Effector memory CD8-positive, alpha-beta T cell (primary cell): ENCODE measurements at regions not wholly inside any gene's neighbourhood (a gene's known extent, or its start where the extent isn't known, plus 50 kb on each side); places are given as distances from the start of the nearest gene placed in this dataset.

Experiments
- ATAC-seq: fragments of 150-1000 bp; cut with Tn5 transposase; replicated peaks from 2 replicates; pipeline ENCODE4 v1.10.0; 2021; ENCODE audit warnings: mild to moderate bottlenecking, moderate library complexity
- DNase-seq, 3 experiments: peaks; one replicate each; pipeline ENCODE4 v3.0.0; 2021
- H3K27ac Mint-ChIP-seq, 2 donors: one replicate each; pipeline ENCODE4 v1.8.0; 2022; ENCODE audit warnings: mild to moderate bottlenecking in 2 of 2, mixed read lengths in 2 of 2, moderate library complexity in 2 of 2
- H3K27me3 Mint-ChIP-seq, 2 donors: one replicate each; pipeline ENCODE4 v1.8.0; 2022; ENCODE audit warnings: mixed read lengths in 2 of 2
- H3K36me3 Mint-ChIP-seq: one replicate; pipeline ENCODE4 v1.8.0; 2022; ENCODE audit warnings: mild to moderate bottlenecking, moderate library complexity, mixed read lengths; ENCODE audit not compliant: insufficient read depth
- H3K4me1 Mint-ChIP-seq, 2 donors: one replicate each; pipeline ENCODE4 v1.8.0; 2022; ENCODE audit warnings: low read depth in 2 of 2, mixed read lengths in 2 of 2
- H3K4me3 Mint-ChIP-seq, 2 donors: one replicate each; pipeline ENCODE4 v1.8.0; 2022; ENCODE audit warnings: mild to moderate bottlenecking in 2 of 2, mixed read lengths in 2 of 2, moderate library complexity in 2 of 2
- H3K9me3 Mint-ChIP-seq, 2 donors: one replicate each; pipeline ENCODE4 v1.8.0; 2022; ENCODE audit warnings: mixed read lengths in 2 of 2

- Mint-ChIP-seq H3K4me1 (no peaks in the 10 kb centered on the region), H3K27me3 (peaks cover 0 to 9% of the 10 kb centered on the region in 2 donors), H3K4me3 (no peak overlapping the region), H3K9me3 (peaks cover 0 to 1% of the 10 kb centered on the region in 2 donors), H3K36me3 (no peaks in the 10 kb centered on the region), H3K27ac (no peak overlapping the region)
- no peak for DNase-seq
- ATAC-seq: no peak
These were observed 731.8 kb downstream of the FGF9 start for GRCh38 chr13:22402682-22403081.

GRCh38 chr13:22403144-22403543, 732.3 kb downstream of the FGF9 start:
- no peak overlapping the region for H3K27ac Mint-ChIP-seq
- H3K4me1 Mint-ChIP-seq: no peaks in the 10 kb centered on the region
- H3K4me3 Mint-ChIP-seq: no peak overlapping the region
- H3K9me3 Mint-ChIP-seq: peaks cover 0 to 1% of the 10 kb centered on the region in 2 donors
- ATAC-seq: no peak
- H3K36me3 Mint-ChIP-seq: no peaks in the 10 kb centered on the region
- DNase-seq: no peak
- peaks cover 0 to 9% of the 10 kb centered on the region in 2 donors for H3K27me3 Mint-ChIP-seq

- peaks cover 0 to 9% of the 10 kb centered on the region in 2 donors for H3K27me3 Mint-ChIP-seq
- H3K4me3 Mint-ChIP-seq: no peak overlapping the region
- H3K36me3 Mint-ChIP-seq: no peaks in the 10 kb centered on the region
- H3K9me3 Mint-ChIP-seq: peaks cover 3 to 6% of the 10 kb centered on the region in 2 donors
- ATAC-seq (no peak), DNase-seq (no peak)
- H3K4me1 Mint-ChIP-seq: no peaks in the 10 kb centered on the region
- no peak overlapping the region for H3K27ac Mint-ChIP-seq
These were observed 735.0 kb downstream of the FGF9 start for GRCh38 chr13:22405891-22406290.

- H3K27me3 Mint-ChIP-seq: no peaks in the 10 kb centered on the region
- no peaks in the 10 kb centered on the region for H3K36me3 Mint-ChIP-seq
- no peak overlapping the region for H3K4me3 Mint-ChIP-seq
- H3K27ac Mint-ChIP-seq: no peak overlapping the region
- DNase-seq (no peak), ATAC-seq (no peak)
- H3K9me3 Mint-ChIP-seq: peaks cover 4 to 17% of the 10 kb centered on the region in 2 donors
- H3K4me1 Mint-ChIP-seq: no peaks in the 10 kb centered on the region
These were observed 741.6 kb downstream of the FGF9 start for GRCh38 chr13:22412452-22412851.

GRCh38 chr13:22422023-22422422, 751.1 kb downstream of the FGF9 start:
- DNase-seq (no peak), ATAC-seq (no peak)
- Mint-ChIP-seq H3K4me1 (no peaks in the 10 kb centered on the region), H3K4me3 (no peak overlapping the region), H3K36me3 (no peaks in the 10 kb centered on the region), H3K9me3 (peaks cover 7 to 10% of the 10 kb centered on the region in 2 donors), H3K27ac (no peak overlapping the region), H3K27me3 (no peaks in the 10 kb centered on the region)

- Mint-ChIP-seq H3K36me3 (no peaks in the 10 kb centered on the region), H3K4me3 (no peak overlapping the region), H3K4me1 (no peaks in the 10 kb centered on the region), H3K27ac (no peak overlapping the region), H3K27me3 (no peaks in the 10 kb centered on the region), H3K9me3 (peaks cover 7 to 10% of the 10 kb centered on the region in 2 donors)
- ATAC-seq: no peak
- no peak for DNase-seq
These were observed 751.8 kb downstream of the FGF9 start for GRCh38 chr13:22422712-22423111.

- Mint-ChIP-seq H3K36me3 (no peaks in the 10 kb centered on the region), H3K4me3 (no peak overlapping the region)
These were observed 752.4 kb downstream of the FGF9 start for GRCh38 chr13:22423261-22423660.

GRCh38 chr13:22425087-22425486, 754.2 kb downstream of the FGF9 start:
- H3K4me1 Mint-ChIP-seq: no peaks in the 10 kb centered on the region
- no peak overlapping the region for H3K4me3 Mint-ChIP-seq
- H3K36me3 Mint-ChIP-seq: no peaks in the 10 kb centered on the region
- H3K9me3 Mint-ChIP-seq: peaks cover under 1 to 9% of the 10 kb centered on the region in 2 donors
- H3K27me3 Mint-ChIP-seq: no peaks in the 10 kb centered on the region
- no peak overlapping the region for H3K27ac Mint-ChIP-seq
- ATAC-seq (no peak), DNase-seq (no peak)

More at GRCh38 chr13:22423261-22423660, 752.4 kb downstream of the FGF9 start:
- Mint-ChIP-seq H3K27ac (no peak overlapping the region), H3K9me3 (peaks cover 7 to 10% of the 10 kb centered on the region in 2 donors), H3K27me3 (no peaks in the 10 kb centered on the region), H3K4me1 (no peaks in the 10 kb centered on the region)
- ATAC-seq: no peak
- no peak for DNase-seq

GRCh38 chr13:22427066-22427465, 753.7 kb upstream of the SGCG start:
- no peak for DNase-seq
- H3K9me3 Mint-ChIP-seq: peaks cover 0 to 8% of the 10 kb centered on the region in 2 donors
- H3K4me3 Mint-ChIP-seq: no peak overlapping the region
- no peaks in the 10 kb centered on the region for H3K4me1 Mint-ChIP-seq
- H3K27me3 Mint-ChIP-seq: no peaks in the 10 kb centered on the region
- no peak for ATAC-seq
- no peak overlapping the region for H3K27ac Mint-ChIP-seq
- no peaks in the 10 kb centered on the region for H3K36me3 Mint-ChIP-seq

GRCh38 chr13:22427783-22428182, 753.0 kb upstream of the SGCG start:
- no peak for ATAC-seq

GRCh38 chr13:22428188-22428828, 752.5 kb upstream of the SGCG start:
- DNase-seq: no peak
- H3K27me3 Mint-ChIP-seq: no peaks in the 10 kb centered on the region
- no peak for ATAC-seq
- peaks cover 0 to 8% of the 10 kb centered on the region in 2 donors for H3K9me3 Mint-ChIP-seq
- no peaks in the 10 kb centered on the region for H3K36me3 Mint-ChIP-seq
- H3K4me1 Mint-ChIP-seq: no peaks in the 10 kb centered on the region
- H3K27ac Mint-ChIP-seq: no peak overlapping the region
- H3K4me3 Mint-ChIP-seq: no peak overlapping the region

More at GRCh38 chr13:22427783-22428182, 753.0 kb upstream of the SGCG start:
- no peaks in the 10 kb centered on the region for H3K4me1 Mint-ChIP-seq
- no peaks in the 10 kb centered on the region for H3K36me3 Mint-ChIP-seq
- no peak for DNase-seq
- no peak overlapping the region for H3K27ac Mint-ChIP-seq
- peaks cover 0 to 8% of the 10 kb centered on the region in 2 donors for H3K9me3 Mint-ChIP-seq
- no peak overlapping the region for H3K4me3 Mint-ChIP-seq
- H3K27me3 Mint-ChIP-seq: no peaks in the 10 kb centered on the region

GRCh38 chr13:22432690-22433089, 748.1 kb upstream of the SGCG start:
- Mint-ChIP-seq H3K4me3 (no peak overlapping the region), H3K27ac (no peak overlapping the region), H3K9me3 (peaks cover 0 to 2% of the 10 kb centered on the region in 2 donors), H3K4me1 (no peaks in the 10 kb centered on the region), H3K36me3 (no peaks in the 10 kb centered on the region), H3K27me3 (no peaks in the 10 kb centered on the region)
- DNase-seq (no peak), ATAC-seq (no peak)

- ATAC-seq (no peak), DNase-seq (no peak)
- H3K4me3 Mint-ChIP-seq: no peak overlapping the region
- no peaks in the 10 kb centered on the region for H3K27me3 Mint-ChIP-seq
- no peaks in the 10 kb centered on the region for H3K4me1 Mint-ChIP-seq
- H3K27ac Mint-ChIP-seq: no peak overlapping the region
- H3K36me3 Mint-ChIP-seq: no peaks in the 10 kb centered on the region
- H3K9me3 Mint-ChIP-seq: peaks cover 0 to 4% of the 10 kb centered on the region in 2 donors
These were observed 733.5 kb upstream of the SGCG start for GRCh38 chr13:22447132-22447886.

- Mint-ChIP-seq H3K4me3 (no peak overlapping the region), H3K9me3 (no peaks in the 10 kb centered on the region), H3K36me3 (no peaks in the 10 kb centered on the region), H3K4me1 (no peaks in the 10 kb centered on the region), H3K27ac (no peak overlapping the region), H3K27me3 (no peaks in the 10 kb centered on the region)
- ATAC-seq: no peak
- no peak for DNase-seq
These were observed 731.5 kb upstream of the SGCG start for GRCh38 chr13:22449251-22449650.
